ENCODE measurements at regions not wholly inside any gene's neighbourhood (a gene's known extent, or its start where the extent isn't known, plus 50 kb on each side); places are given as distances from the start of the nearest gene placed in this dataset.

- no peak for TF ChIP-seq GABPA (IDR thresholded peaks at IDR 0.05; ENCODE audit: borderline replicate concordance, insufficient read depth, low read length)
- TF ChIP-seq CHD1 (IDR thresholded peaks at IDR 0.05; ENCODE audit: low read depth, low read length) = no peak
- no peak for TF ChIP-seq EP300 (IDR thresholded peaks at IDR 0.05; ENCODE audit: borderline replicate concordance in 1 of 2, low read depth in 2 of 2, low read length in 2 of 2)
These were observed 114.8 kb downstream of the RDH14 start (continued) for GRCh38 chr2:18445433-18446320.
